Tibial nerve (tissue), 3 donors: ENCODE measurements at regions not wholly inside any gene's neighbourhood (a gene's known extent, or its start where the extent isn't known, plus 50 kb on each side); places are given as distances from the start of the nearest gene placed in this dataset.

Experiments used
- POLR2A ChIP-seq, 2 donors: fragments of 450-650 bp; IDR thresholded peaks; one replicate each; pipeline ENCODE4 v1.6.1; 2017; ENCODE audit warnings: antibody characterized with exemption in 2 of 2, mild to moderate bottlenecking in 2 of 2, moderate library complexity in 2 of 2
- TF ChIP-seq, protein P1 (sequence below), 5 experiments: fragments of 200-600 bp in 3 of 5; fragments of 450-650 bp in 2 of 5; sonication (generic) in 3 of 5; IDR thresholded peaks; one replicate each; pipeline ENCODE4 v1.5.1; 2016 to 2019; ENCODE audit warnings: antibody characterized with exemption in 5 of 5, mild to moderate bottlenecking in 3 of 5, moderate library complexity in 2 of 5

DNA sequence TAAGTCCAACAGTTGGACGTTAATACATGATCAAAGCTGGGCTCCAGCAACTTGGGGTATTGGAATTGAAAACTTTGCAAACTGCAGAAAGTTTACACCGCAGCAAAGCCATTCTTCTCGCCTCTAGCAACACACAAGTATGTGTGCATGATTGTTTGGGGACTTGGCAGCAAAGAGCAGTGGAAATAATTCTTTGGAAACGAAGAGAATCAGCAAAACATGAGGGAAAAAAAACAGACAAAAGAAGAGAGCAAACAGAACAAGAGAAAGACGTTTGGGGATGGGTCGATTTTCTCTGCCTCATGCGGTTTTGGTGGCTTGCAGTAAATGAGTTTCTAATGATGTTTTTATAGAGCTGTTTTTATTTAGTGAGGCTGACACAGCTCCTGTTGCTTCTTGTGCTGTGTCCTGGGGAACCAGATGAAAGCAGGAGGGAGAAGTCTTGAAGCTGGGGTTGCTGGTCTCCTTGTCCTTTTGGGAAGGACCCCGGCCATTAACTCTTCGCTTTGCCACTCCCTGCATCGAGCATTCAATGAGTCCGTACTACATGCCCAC lies 502.9 kb downstream of the GRIN2A start:
- TF ChIP-seq, protein P1, sequence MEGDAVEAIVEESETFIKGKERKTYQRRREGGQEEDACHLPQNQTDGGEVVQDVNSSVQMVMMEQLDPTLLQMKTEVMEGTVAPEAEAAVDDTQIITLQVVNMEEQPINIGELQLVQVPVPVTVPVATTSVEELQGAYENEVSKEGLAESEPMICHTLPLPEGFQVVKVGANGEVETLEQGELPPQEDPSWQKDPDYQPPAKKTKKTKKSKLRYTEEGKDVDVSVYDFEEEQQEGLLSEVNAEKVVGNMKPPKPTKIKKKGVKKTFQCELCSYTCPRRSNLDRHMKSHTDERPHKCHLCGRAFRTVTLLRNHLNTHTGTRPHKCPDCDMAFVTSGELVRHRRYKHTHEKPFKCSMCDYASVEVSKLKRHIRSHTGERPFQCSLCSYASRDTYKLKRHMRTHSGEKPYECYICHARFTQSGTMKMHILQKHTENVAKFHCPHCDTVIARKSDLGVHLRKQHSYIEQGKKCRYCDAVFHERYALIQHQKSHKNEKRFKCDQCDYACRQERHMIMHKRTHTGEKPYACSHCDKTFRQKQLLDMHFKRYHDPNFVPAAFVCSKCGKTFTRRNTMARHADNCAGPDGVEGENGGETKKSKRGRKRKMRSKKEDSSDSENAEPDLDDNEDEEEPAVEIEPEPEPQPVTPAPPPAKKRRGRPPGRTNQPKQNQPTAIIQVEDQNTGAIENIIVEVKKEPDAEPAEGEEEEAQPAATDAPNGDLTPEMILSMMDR (IDR thresholded peaks at IDR 0.05) = no peak
- no peak for TF ChIP-seq POLR2A (IDR thresholded peaks at IDR 0.05)
